GM12864 (cell line): ENCODE measurements at regions not wholly inside any gene's neighbourhood (a gene's known extent, or its start where the extent isn't known, plus 50 kb on each side); places are given as distances from the start of the nearest gene placed in this dataset.
"Not testable (repeated sequence)": the region's sequence is repeated elsewhere in the genome, so short reads cannot be mapped to it uniquely, and the experiment has no call there.

ENCODE experiments used
- DNase-seq: peaks from one replicate; pipeline ENCODE4 v3.0.0-alpha.2; 2011; ENCODE audit warnings: low read depth
- H3K4me3 ChIP-seq: 2 replicates; pipeline ENCODE4 v1.5.1; 2011; ENCODE audit warnings: mild to moderate bottlenecking, low read depth, low read length, control low read depth
- TF ChIP-seq, protein P1 (sequence below): IDR thresholded peaks from 2 replicates; pipeline ENCODE4 v1.5.1; 2011; ENCODE audit warnings: low read depth, mild to moderate bottlenecking, moderate library complexity, low read length, control low read depth, inconsistent platforms; ENCODE audit errors: missing control alignments

DNA sequence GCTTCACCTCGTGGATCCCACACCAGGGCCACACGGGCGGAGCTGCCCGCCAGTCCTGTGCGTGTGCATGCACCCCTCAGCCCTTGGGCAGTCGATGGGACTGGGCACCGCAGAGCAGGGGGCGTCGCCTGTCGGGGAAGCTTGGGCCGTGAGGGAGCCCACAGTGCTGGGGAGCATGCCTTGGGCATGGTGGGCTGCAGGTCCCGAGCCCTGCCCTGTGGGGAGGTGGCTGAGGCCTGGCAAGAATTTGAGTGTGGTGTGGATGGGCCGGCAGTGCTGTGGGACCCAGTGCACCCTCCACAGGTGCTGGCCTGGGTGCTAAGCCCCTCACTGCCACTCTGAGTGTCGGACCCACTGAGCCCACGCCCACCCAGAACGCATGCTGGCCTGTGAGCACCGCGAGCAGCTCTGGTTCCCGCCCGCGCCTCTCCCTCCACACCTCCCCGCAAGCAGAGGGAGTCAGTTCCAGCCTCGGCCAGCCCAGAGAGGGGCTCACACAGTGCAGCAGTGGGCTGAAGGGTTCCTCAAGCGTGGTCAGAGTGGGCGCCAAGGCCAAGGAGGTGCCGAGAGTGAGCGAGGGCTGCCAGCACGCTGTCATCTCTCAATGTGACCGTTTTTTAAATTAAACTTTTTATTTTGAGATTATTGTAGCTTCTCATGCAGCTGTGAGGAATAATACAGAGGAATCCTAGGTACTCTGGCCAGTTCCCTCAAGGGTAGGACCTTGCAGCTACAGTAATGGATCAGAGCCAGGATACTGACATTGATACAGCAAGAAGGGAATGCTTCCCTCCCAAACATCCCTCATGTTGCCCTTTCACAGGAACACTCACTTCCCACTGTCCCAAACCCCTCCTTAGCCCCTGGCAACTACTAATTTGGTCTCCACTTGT lies 127.7 kb downstream of the CRYBB2 start:
- TF ChIP-seq, protein P1, sequence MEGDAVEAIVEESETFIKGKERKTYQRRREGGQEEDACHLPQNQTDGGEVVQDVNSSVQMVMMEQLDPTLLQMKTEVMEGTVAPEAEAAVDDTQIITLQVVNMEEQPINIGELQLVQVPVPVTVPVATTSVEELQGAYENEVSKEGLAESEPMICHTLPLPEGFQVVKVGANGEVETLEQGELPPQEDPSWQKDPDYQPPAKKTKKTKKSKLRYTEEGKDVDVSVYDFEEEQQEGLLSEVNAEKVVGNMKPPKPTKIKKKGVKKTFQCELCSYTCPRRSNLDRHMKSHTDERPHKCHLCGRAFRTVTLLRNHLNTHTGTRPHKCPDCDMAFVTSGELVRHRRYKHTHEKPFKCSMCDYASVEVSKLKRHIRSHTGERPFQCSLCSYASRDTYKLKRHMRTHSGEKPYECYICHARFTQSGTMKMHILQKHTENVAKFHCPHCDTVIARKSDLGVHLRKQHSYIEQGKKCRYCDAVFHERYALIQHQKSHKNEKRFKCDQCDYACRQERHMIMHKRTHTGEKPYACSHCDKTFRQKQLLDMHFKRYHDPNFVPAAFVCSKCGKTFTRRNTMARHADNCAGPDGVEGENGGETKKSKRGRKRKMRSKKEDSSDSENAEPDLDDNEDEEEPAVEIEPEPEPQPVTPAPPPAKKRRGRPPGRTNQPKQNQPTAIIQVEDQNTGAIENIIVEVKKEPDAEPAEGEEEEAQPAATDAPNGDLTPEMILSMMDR = no peak
- DNase-seq = no peak

GRCh38 chr22:25347752-25348102 lies 128.3 kb downstream of the CRYBB2 start:
- no peak for DNase-seq
- no peak overlapping the region for H3K4me3 ChIP-seq
- TF ChIP-seq, protein P1 = no peak

More for the DNA sequence above, 127.7 kb downstream of the CRYBB2 start:
- H3K4me3 ChIP-seq = no peak overlapping the region

- DNase-seq = no peak
- TF ChIP-seq, protein P1 = no peak
- no peak overlapping the region for H3K4me3 ChIP-seq
Observed at GRCh38 chr22:25348391-25348790, 129.0 kb downstream of the CRYBB2 start.

GRCh38 chr22:25348996-25349395 lies 129.6 kb downstream of the CRYBB2 start:
- DNase-seq, H3K4me3 ChIP-seq: not testable (repeated sequence)

DNA sequence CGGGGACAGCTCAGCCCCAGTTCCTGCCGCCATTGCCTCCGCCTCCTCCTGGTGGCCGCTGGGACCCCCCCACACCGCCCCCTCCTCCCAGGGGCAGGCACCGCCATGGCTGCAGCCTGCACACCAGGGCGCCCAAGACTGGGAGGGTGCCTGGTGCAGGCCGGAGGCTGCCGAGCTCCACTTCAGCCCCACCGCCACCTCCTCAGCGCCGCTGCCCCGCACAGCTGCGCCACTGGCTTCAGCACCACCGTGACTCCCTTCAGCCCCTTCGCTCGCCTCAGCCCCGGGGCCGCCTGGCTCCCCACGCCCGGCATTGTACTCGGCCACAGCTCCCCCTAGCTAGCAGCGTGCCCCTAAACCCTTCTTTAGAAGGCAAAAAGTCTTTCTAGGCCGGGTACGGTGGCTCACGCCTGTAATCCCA lies 131.1 kb downstream of the CRYBB2 start:
- no peak overlapping the region for H3K4me3 ChIP-seq
- TF ChIP-seq, protein P1 = no peak
- DNase-seq = no peak

DNA sequence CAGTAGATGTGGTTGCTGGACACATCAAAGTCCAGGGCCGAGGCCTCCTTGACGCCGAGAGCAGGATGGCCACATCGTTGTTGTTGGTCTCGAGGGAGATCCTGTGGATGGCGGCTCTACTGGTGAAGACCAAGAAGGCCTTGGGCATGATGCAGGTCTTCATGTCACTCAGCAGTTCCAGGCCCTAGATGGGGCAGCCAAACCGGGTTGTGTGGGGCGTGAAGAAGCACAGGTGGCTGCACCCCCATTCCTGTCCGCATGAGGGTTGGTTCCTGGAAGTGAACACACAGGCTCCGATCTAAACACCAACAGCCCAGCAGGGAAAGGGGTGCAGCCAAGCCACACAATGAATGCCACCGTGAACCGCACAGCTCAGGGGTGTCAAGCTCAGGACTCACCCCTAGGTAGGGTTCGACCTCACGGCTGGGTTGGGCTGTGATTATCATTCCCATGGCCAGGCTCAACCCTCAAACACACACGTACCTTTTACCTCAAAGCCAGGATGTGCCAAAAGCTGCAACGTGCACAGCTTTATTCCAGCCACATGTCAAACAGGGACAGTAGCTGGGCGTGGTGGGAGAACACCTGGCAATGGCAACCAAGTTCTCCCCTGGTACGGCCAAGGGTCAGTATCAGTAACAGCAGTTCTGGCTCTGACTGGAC lies 132.3 kb downstream of the CRYBB2 start:
- DNase-seq = no peak
- TF ChIP-seq, protein P1 = no peak
- H3K4me3 ChIP-seq = no peak overlapping the region

GRCh38 chr22:25352294-25352680 lies 132.8 kb downstream of the CRYBB2 start:
- TF ChIP-seq, protein P1 = no peak
- DNase-seq = no peak
- H3K4me3 ChIP-seq = no peak overlapping the region
